ENCODE measurements at regions not wholly inside any gene's neighbourhood (a gene's known extent, or its start where the extent isn't known, plus 50 kb on each side); places are given as distances from the start of the nearest gene placed in this dataset.
A peak's percentile ranks its signal among the peaks of the same experiment; 100 is the strongest.

- H3K79me2 ChIP-seq (ENCODE audit: low read depth): no peaks in the 10 kb centered on the region
- TF ChIP-seq EZH2phosphoT487 (IDR thresholded peaks at IDR 0.05) (no peak), EZH2 (IDR thresholded peaks at IDR 0.05) (no peak), CTCF (IDR thresholded peaks at IDR 0.05) (no peak)
- Mint-ChIP-seq H3K9me3 (peaks cover 31% of the 10 kb centered on the region), H3K4me3 (peak overlapping the region; percentile 20), H3K27me3 (ENCODE audit: insufficient read depth, low read depth) (peaks cover 9% of the 10 kb centered on the region), H3K4me1 (peaks cover 67% of the 10 kb centered on the region), H3K27ac (peak overlapping the region; percentile 99), H3K36me3 (peaks cover 11% of the 10 kb centered on the region)
- no peak overlapping the region for H3K9ac ChIP-seq
- H2AFZ ChIP-seq (replicated peaks): no peak overlapping the region
- peak overlapping the region; percentile 14 for H3K4me3 ChIP-seq
- H3K36me3 ChIP-seq: no peaks in the 10 kb centered on the region
- peaks cover 60% of the 10 kb centered on the region for H3K4me1 ChIP-seq
- H3K9me3 ChIP-seq (ENCODE audit: low read depth): no peaks in the 10 kb centered on the region
- H3K4me2 ChIP-seq: peak overlapping the region; percentile 62
- DNase-seq (ENCODE audit: low spot score): no peak
- peak overlapping the region; percentile 81 for H3K27ac ChIP-seq
- no peaks in the 10 kb centered on the region for H4K20me1 ChIP-seq (ENCODE audit: low read depth)
- peaks cover 50% of the 10 kb centered on the region for H3F3A ChIP-seq (ENCODE audit: low read depth)
- no peaks in the 10 kb centered on the region for H3K27me3 ChIP-seq
Measured at GRCh38 chr5:125408448-125409233, 662.2 kb upstream of the ZNF608 start.

- Histone ChIP-seq H3K36me3 (no peaks in the 10 kb centered on the region), H3K4me3 (peak overlapping the region; percentile 14), H3K79me2 (ENCODE audit: low read depth) (no peaks in the 10 kb centered on the region), H3K4me1 (peaks cover 67% of the 10 kb centered on the region), H3K27ac (peak overlapping the region; percentile 81), H3F3A (ENCODE audit: low read depth) (peaks cover 50% of the 10 kb centered on the region), H4K20me1 (ENCODE audit: low read depth) (no peaks in the 10 kb centered on the region), H2AFZ (replicated peaks) (no peak overlapping the region), H3K9me3 (ENCODE audit: low read depth) (no peaks in the 10 kb centered on the region), H3K9ac (no peak overlapping the region), H3K4me2 (peak overlapping the region; percentile 62), H3K27me3 (no peaks in the 10 kb centered on the region)
- Mint-ChIP-seq H3K27me3 (ENCODE audit: insufficient read depth, low read depth) (peaks cover 9% of the 10 kb centered on the region), H3K4me3 (peak overlapping the region; percentile 73), H3K9me3 (peaks cover 24% of the 10 kb centered on the region), H3K4me1 (peaks cover 74% of the 10 kb centered on the region), H3K27ac (peak overlapping the region; percentile 99), H3K36me3 (peaks cover 8% of the 10 kb centered on the region)
- peak; percentile 51 for DNase-seq (ENCODE audit: low spot score)
- TF ChIP-seq CTCF (IDR thresholded peaks at IDR 0.05): no peak
- TF ChIP-seq EZH2 (IDR thresholded peaks at IDR 0.05): no peak
- TF ChIP-seq EZH2phosphoT487 (IDR thresholded peaks at IDR 0.05): no peak
Measured at GRCh38 chr5:125409234-125409860, 662.9 kb upstream of the ZNF608 start.

- H3K27me3 Mint-ChIP-seq (ENCODE audit: insufficient read depth, low read depth): peaks cover 9% of the 10 kb centered on the region
- peaks cover 81% of the 10 kb centered on the region for H3K4me1 Mint-ChIP-seq
- TF ChIP-seq CTCF (IDR thresholded peaks at IDR 0.05) (no peak), EZH2phosphoT487 (IDR thresholded peaks at IDR 0.05) (peak; percentile 73), EZH2 (IDR thresholded peaks at IDR 0.05) (no peak)
- Histone ChIP-seq H3K27me3 (no peaks in the 10 kb centered on the region), H2AFZ (replicated peaks) (no peak overlapping the region), H3K4me3 (no peak overlapping the region), H3K9me3 (ENCODE audit: low read depth) (no peaks in the 10 kb centered on the region), H3K4me2 (peak overlapping the region; percentile 66), H3F3A (ENCODE audit: low read depth) (peaks cover 50% of the 10 kb centered on the region), H4K20me1 (ENCODE audit: low read depth) (no peaks in the 10 kb centered on the region), H3K27ac (peak overlapping the region; percentile 81), H3K79me2 (ENCODE audit: low read depth) (no peaks in the 10 kb centered on the region), H3K36me3 (no peaks in the 10 kb centered on the region), H3K9ac (no peak overlapping the region), H3K4me1 (peaks cover 73% of the 10 kb centered on the region)
- peak overlapping the region; percentile 73 for H3K4me3 Mint-ChIP-seq
- H3K9me3 Mint-ChIP-seq: peaks cover 17% of the 10 kb centered on the region
- peaks cover 5% of the 10 kb centered on the region for H3K36me3 Mint-ChIP-seq
- DNase-seq (ENCODE audit: low spot score): peak; percentile 92
- H3K27ac Mint-ChIP-seq: peak overlapping the region; percentile 99
Measured at GRCh38 chr5:125409861-125410536, 663.6 kb upstream of the ZNF608 start.
